Erythroblast (primary cell): ENCODE measurements at regions not wholly inside any gene's neighbourhood (a gene's known extent, or its start where the extent isn't known, plus 50 kb on each side); places are given as distances from the start of the nearest gene placed in this dataset.

Experiments used
- GATA1 ChIP-seq: IDR thresholded peaks from 2 replicates; pipeline ENCODE4 v1.6.1; 2011; ENCODE audit warnings: low read depth, mild to moderate bottlenecking, control low read depth, low read length, moderate library complexity
- POLR2A ChIP-seq: IDR thresholded peaks from 2 replicates; pipeline ENCODE4 v1.6.1; 2011; ENCODE audit warnings: mild to moderate bottlenecking, low read length

GRCh38 chr2:126785862-126786261 is 112.8 kb upstream of the TEX51 start:
- no peak for TF ChIP-seq POLR2A
- TF ChIP-seq GATA1: no peak
